Adrenal gland (tissue), 5 donors: ENCODE measurements at regions not wholly inside any gene's neighbourhood (a gene's known extent, or its start where the extent isn't known, plus 50 kb on each side); places are given as distances from the start of the nearest gene placed in this dataset.

ENCODE experiments used
- POLR2A ChIP-seq, 2 donors: fragments of 450-650 bp; IDR thresholded peaks; one replicate each; pipeline ENCODE4 v1.6.1; 2017; ENCODE audit warnings: antibody characterized with exemption in 2 of 2, mild to moderate bottlenecking in 2 of 2, moderate library complexity in 1 of 2
- TF ChIP-seq, protein P1 (sequence below), 6 experiments: fragments of 450-650 bp in 4 of 6; fragments of 200-600 bp in 2 of 6; sonication (generic) in 1 of 6; IDR thresholded peaks; 1 replicate in 5 of 6; 2 replicates in 1 of 6; pipeline versions ENCODE4 v1.5.1 to v1.8.0; 2016 to 2021; ENCODE audit warnings: antibody characterized with exemption in 6 of 6, mild to moderate bottlenecking in 2 of 6, moderate library complexity in 1 of 6
- donor health status: DM: no; HTN: no; CAD: no.

DNA sequence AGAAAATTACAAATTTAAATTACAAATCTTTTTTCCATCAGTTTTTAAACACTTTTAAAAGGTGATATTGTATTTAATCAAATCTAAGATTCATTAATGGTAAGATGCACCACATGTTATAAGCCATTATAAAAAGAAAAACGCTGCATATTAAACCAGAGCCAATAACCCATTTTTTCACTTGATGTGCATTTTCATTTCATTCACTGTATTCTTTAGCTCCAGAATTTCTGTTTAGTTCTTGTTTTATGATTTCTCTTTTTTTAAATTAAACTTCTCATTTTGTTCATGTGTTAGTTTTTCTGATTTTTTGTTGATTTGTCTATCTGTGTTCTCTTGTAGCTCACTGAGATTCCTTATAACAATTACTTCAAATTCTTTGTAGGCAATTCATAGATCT, 62.4 kb upstream of the MBOAT2 start:
- TF ChIP-seq, protein P1, sequence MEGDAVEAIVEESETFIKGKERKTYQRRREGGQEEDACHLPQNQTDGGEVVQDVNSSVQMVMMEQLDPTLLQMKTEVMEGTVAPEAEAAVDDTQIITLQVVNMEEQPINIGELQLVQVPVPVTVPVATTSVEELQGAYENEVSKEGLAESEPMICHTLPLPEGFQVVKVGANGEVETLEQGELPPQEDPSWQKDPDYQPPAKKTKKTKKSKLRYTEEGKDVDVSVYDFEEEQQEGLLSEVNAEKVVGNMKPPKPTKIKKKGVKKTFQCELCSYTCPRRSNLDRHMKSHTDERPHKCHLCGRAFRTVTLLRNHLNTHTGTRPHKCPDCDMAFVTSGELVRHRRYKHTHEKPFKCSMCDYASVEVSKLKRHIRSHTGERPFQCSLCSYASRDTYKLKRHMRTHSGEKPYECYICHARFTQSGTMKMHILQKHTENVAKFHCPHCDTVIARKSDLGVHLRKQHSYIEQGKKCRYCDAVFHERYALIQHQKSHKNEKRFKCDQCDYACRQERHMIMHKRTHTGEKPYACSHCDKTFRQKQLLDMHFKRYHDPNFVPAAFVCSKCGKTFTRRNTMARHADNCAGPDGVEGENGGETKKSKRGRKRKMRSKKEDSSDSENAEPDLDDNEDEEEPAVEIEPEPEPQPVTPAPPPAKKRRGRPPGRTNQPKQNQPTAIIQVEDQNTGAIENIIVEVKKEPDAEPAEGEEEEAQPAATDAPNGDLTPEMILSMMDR (IDR thresholded peaks at IDR 0.05): no peak
- TF ChIP-seq POLR2A (IDR thresholded peaks at IDR 0.05): no peak
